SKM-1 (cell line): ENCODE measurements at regions not wholly inside any gene's neighbourhood (a gene's known extent, or its start where the extent isn't known, plus 50 kb on each side); places are given as distances from the start of the nearest gene placed in this dataset.
"Not testable (repeated sequence)": the region's sequence is repeated elsewhere in the genome, so short reads cannot be mapped to it uniquely, and the experiment has no call there.

Experiments
- DNase-seq: peaks from one replicate; lab custom pipeline; 2025; ENCODE audit not compliant: unreplicated experiment; lab: John Stamatoyannopoulos, UW

DNA sequence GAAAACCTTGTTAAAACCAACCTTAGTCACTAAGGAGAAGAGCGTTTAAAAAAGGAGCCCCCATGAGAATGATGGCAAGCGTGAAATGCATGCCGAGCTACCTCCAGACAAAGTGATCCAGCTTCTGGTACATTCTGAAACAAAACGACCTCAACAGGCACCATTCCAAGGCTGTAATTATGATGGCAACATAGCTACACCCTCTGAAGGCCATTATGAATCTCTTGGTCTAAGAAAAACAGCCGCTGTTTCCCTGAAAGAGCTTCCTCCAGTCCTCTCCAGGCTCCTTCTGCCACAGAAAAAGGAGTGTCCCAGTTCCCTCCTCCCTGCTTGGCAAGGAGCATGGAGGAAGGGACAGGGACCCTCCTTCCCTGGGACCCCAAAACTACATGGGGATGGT is 50.0 kb upstream of the ABLIM1 start:
- DNase-seq, result no peak

DNA sequence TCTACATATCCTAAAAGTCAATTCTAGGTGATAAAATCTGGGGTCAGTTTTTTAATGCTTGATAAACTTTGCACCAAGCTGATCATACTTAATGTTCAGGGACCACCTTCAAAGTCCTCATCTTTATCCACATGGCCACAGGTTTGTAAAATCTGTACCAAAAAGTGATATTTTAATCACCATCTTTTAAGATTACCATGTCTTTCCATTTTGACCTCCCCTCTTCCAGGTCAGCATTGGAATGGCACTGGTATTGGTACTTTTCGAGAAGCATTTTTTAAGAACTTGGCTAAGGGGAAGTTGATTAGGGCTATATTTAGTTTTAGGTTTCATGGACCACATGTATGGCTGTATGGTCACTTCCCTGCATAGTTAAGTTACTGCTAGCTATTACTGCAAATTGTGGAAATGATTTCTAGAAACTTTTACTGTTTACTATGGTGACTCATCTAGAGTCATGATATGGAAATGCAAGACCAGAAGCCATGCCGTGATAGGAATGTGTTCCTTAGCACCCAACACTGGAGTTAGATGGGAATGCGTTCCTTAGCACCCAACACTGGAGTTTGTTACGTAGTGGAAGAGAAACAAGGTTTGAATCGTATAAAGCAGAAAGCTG is 50.8 kb upstream of the ABLIM1 start:
- DNase-seq, result peak; percentile 44

GRCh38 chr10:114709984-114710383 is 51.9 kb upstream of the ABLIM1 start:
- no peak for DNase-seq

GRCh38 chr10:114711176-114711868 is 53.2 kb upstream of the ABLIM1 start:
- no peak for DNase-seq

DNA sequence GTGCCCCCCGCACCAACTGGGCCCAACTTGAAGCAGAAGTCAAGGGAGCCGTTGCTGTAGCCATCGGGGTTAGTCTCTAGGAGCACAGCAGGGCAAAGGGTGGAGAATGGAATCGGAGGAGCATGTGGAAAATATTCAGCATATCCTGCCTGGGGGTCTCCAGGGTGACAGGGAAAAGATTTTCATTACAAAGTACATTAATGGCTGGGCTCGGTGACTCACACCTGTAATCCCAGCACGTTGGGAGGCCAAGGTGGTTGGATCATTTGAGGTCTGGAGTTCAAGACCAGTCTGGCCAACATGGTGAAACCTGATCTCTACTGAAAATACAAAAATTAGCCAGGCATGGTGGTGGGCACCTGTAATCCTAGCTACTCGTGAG is 53.8 kb upstream of the ABLIM1 start:
- no peak for DNase-seq

GRCh38 chr10:114713525-114714090 is 55.5 kb upstream of the ABLIM1 start:
- DNase-seq, result peak; percentile 28

- DNase-seq, result no peak
Measured at GRCh38 chr10:114714281-114714741, 56.2 kb upstream of the ABLIM1 start.

GRCh38 chr10:114715171-114715670 is 57.1 kb upstream of the ABLIM1 start:
- no peak for DNase-seq

DNA sequence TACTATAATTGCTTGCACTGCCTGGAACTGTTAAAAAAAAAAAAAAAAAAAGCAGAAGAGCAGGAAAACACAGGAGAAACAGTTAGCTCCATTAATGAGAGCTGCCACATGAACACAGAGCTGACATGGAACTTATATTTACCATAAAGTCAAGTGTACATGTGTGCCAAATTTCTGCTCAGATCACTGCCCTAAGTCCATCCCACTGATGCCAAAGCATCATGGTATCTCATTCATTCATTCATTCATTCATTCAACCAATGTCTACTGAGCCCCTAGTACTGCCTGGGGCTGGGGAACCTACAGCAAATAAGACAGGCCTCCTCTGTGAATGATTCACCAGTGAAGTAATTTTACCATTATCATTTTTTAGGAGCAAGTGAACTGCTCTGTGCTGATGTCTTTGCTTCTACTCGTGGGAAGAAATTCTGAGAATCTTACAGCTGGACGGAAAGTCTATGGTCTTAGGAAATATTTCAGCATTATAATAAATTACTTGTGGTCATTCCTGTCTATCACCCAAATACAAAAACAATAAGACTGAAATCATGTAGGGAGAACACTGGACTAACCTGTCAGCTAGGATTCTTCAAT is 58.8 kb upstream of the ABLIM1 start:
- no peak for DNase-seq

GRCh38 chr10:114717881-114718280 is 59.8 kb upstream of the ABLIM1 start:
- not testable (repeated sequence) for DNase-seq

DNA sequence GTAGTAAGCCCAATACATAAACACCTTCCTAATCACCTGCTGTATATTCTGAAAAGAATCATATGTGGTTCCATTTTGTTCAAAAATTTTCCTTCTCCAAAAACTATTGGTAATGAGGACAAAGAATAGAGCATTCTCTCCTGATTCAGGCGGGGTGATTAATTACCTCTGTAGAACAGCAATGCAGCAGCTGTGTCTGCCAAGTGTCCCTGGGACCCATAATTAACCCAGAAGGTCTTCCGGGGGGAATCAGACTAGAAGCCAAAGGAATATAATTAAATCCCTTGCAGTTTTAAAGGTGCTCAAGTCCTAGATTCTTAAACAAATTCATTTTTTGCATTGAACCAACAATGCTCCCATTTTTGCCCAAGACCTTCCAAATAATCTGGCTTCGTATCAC is 60.3 kb upstream of the ABLIM1 start:
- no peak for DNase-seq

DNA sequence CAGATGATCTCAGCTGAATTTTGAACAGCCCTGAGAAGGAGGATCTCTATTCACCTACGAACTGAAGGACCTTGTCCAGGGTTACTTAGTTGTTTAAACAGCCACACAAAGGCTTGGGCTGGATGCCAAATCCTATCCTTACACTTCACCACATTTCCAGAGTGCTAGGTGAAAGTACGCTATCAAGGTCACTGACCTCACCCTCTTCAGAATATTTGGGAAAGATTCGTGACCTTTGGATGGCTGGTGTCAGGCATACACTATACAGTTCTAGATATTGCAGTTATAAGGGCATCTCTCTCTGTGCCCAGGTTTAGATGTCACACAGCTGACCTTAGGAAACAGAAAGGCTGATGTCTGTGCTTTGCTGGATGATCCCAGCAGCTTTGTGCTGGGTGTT is 61.2 kb upstream of the ABLIM1 start:
- DNase-seq, result no peak

DNA sequence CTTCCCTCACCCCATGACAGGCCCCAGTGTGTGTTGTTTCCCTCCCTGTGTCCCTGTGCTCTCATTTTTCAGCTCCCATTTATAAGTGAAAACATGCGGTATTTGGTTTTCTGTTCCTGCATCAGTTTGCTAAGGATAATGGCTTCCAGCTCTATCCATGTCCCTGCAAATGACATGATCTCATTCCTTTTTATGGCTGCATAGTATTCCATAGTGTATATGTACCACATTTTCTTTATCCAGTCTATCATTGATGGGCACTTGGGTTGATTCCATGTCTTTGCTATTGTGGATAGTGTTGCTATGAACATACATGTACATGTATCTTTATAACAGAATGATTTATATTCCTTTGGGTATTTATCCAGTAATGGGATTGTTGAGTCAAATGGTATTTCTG is 61.9 kb upstream of the ABLIM1 start:
- DNase-seq, result not testable (repeated sequence)

- DNase-seq, result no peak
Measured at GRCh38 chr10:114720685-114721278, 62.7 kb upstream of the ABLIM1 start.

DNA sequence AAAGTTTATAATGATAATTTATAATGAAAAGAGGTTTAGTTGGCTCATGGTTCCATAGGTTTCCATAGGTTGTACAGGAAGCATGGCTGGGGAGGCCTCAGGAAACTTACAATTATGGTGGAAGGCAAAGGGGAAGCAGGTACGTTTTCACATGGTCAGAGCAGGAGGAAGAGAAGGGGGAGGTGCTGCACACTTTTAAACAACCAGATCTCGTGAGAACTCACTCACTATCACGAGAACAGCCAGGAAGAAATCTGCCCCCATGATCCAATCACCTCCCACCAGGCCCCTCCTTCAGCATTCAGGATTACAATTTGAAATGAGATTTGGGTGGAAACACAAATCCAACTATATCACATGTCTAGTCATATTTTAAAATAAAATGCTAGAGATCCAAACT is 64.1 kb upstream of the ABLIM1 start:
- DNase-seq, result not testable (repeated sequence)

GRCh38 chr10:114723361-114723760 is 65.3 kb upstream of the ABLIM1 start:
- no peak for DNase-seq

DNA sequence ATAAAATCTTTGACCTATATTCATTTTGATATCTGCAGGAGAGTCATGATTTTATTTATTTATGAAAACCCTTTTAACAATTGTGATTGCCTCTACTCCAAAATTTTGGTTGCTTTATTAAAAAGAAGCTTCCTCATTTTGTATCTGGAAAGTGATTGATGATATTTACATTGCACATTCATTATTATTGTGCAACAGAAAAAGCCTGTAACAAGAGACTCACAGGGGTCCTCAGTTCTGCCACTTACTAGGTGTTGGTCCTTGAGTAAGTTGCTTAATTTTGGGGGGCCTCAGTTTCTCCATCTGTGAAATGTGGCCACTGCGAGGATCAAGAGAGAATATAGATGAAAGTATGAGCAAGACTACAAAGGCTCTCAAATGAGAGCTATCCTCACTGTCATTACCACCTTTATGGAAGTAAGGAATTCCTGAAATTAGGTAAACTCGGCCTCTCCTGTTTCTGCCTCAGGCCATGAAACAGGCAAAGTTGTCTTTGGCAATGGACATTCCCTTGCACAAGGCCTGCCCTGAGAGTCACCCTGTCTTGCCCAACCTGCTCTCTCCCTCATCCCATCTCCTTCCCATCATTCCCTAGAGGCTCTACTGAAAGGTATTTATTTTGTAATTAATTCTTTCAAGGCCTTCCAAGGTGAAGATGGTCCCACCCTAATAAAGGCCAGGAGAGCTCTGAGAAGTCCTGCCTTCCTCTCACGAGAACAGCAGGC is 66.1 kb upstream of the ABLIM1 start:
- DNase-seq, result no peak

- no peak for DNase-seq
Measured at GRCh38 chr10:114724716-114725106, 66.6 kb upstream of the ABLIM1 start.

GRCh38 chr10:114726820-114727271 is 68.8 kb upstream of the ABLIM1 start:
- DNase-seq, result no peak

DNA sequence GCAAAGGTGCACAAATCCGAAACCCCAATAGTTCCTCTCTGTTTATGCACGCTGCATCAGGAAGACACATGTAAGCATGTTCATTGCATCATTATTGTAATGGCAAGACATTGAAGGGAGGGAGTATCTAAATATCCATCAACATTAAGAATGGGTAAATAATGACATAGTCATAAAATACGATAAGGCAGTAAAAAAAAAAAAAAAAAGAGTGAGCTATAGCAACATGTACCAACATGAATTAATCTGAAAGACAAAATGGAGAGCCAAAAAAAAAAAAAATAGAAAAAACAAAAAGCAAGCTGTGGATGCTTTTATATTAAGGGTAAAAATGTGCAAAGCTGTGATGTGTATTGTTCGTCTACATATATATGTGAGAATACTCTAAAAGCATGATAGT is 70.2 kb upstream of the ABLIM1 start:
- no peak for DNase-seq
